ENCODE measurements at regions not wholly inside any gene's neighbourhood (a gene's known extent, or its start where the extent isn't known, plus 50 kb on each side); places are given as distances from the start of the nearest gene placed in this dataset.

GRCh38 chr7:435630-436366, 83.8 kb downstream of the PDGFA start:
- DNase-seq (ENCODE audit: unreplicated experiment), result peak; percentile 49
- no peak for TF ChIP-seq CTCF (IDR thresholded peaks at IDR 0.05; ENCODE audit: unreplicated experiment)
- ChIA-PET CTCF (interaction anchor here (0.5 to 0.6 kb wide), 2 partner anchors 104 to 111 kb away, joined by 4 read pairs; no protein-coding TSS in a partner anchor), POLR2A (interaction anchor here (0.5 to 1.0 kb wide), 3 partner anchors 83 to 332 kb away, joined by 3 read pairs; no protein-coding TSS in a partner anchor)
- Mint-ChIP-seq H3K27me3 (ENCODE audit: insufficient read depth, unreplicated experiment) (no peaks in the 10 kb centered on the region), H3K4me3 (ENCODE audit: unreplicated experiment) (no peak overlapping the region), H3K36me3 (ENCODE audit: insufficient read depth, unreplicated experiment) (no peaks in the 10 kb centered on the region), H3K9me3 (ENCODE audit: unreplicated experiment) (no peaks in the 10 kb centered on the region), H3K27ac (ENCODE audit: low read depth, unreplicated experiment) (no peak overlapping the region), H3K4me1 (ENCODE audit: insufficient read depth, unreplicated experiment) (peaks cover 10% of the 10 kb centered on the region)
- intact Hi-C loops (cut with micrococcal nuclease), result no loop called here
- BruUV-seq (replicated peaks), result no TSS peak

GRCh38 chr7:436367-437128, 83.1 kb downstream of the PDGFA start:
- no peak for TF ChIP-seq CTCF (IDR thresholded peaks at IDR 0.05; ENCODE audit: unreplicated experiment)
- intact Hi-C loops (cut with micrococcal nuclease), result no loop called here
- peaks cover 10% of the 10 kb centered on the region for H3K4me1 Mint-ChIP-seq (ENCODE audit: insufficient read depth, unreplicated experiment)
- ChIA-PET CTCF (no interaction called here), POLR2A (no interaction called here)
- no peak for DNase-seq (ENCODE audit: unreplicated experiment)
- H3K27me3 Mint-ChIP-seq (ENCODE audit: insufficient read depth, unreplicated experiment), result no peaks in the 10 kb centered on the region
- no peak overlapping the region for H3K4me3 Mint-ChIP-seq (ENCODE audit: unreplicated experiment)
- H3K9me3 Mint-ChIP-seq (ENCODE audit: unreplicated experiment), result no peaks in the 10 kb centered on the region
- no peaks in the 10 kb centered on the region for H3K36me3 Mint-ChIP-seq (ENCODE audit: insufficient read depth, unreplicated experiment)
- H3K27ac Mint-ChIP-seq (ENCODE audit: low read depth, unreplicated experiment), result no peak overlapping the region
- no TSS peak for BruUV-seq (replicated peaks)

GRCh38 chr7:437329-438251, 82.1 kb downstream of the PDGFA start:
- intact Hi-C loops (cut with micrococcal nuclease), result no loop called here
- Mint-ChIP-seq H3K4me1 (ENCODE audit: insufficient read depth, unreplicated experiment) (peaks cover 10% of the 10 kb centered on the region), H3K4me3 (ENCODE audit: unreplicated experiment) (no peak overlapping the region), H3K9me3 (ENCODE audit: unreplicated experiment) (no peaks in the 10 kb centered on the region), H3K36me3 (ENCODE audit: insufficient read depth, unreplicated experiment) (no peaks in the 10 kb centered on the region), H3K27me3 (ENCODE audit: insufficient read depth, unreplicated experiment) (no peaks in the 10 kb centered on the region), H3K27ac (ENCODE audit: low read depth, unreplicated experiment) (no peak overlapping the region)
- TF ChIP-seq CTCF (IDR thresholded peaks at IDR 0.05; ENCODE audit: unreplicated experiment), result no peak
- ChIA-PET POLR2A (no interaction called here), CTCF (interaction anchor here (0.6 to 0.7 kb wide), 2 partner anchors 86 to 88 kb away, joined by 3 to 5 read pairs; no protein-coding TSS in a partner anchor)
- no peak for DNase-seq (ENCODE audit: unreplicated experiment)
- no TSS peak for BruUV-seq (replicated peaks)
